HG03025 (cell line): ENCODE measurements at regions not wholly inside any gene's neighbourhood (a gene's known extent, or its start where the extent isn't known, plus 50 kb on each side); places are given as distances from the start of the nearest gene placed in this dataset.

Experiments used
- ATAC-seq: cut with Tn5 transposase; IDR thresholded peaks from one replicate; pipeline ENCODE4 v1.9.1; 2021; ENCODE audit warnings: mild to moderate bottlenecking, moderate library complexity; ENCODE audit not compliant: unreplicated experiment, low FRiP score

GRCh38 chr4:116877069-116877468, 208.3 kb downstream of the TRAM1L1 start:
- ATAC-seq = no peak

- ATAC-seq = no peak
Measured at GRCh38 chr4:116872941-116873340, 212.4 kb downstream of the TRAM1L1 start.

GRCh38 chr4:116872308-116872707, 213.1 kb downstream of the TRAM1L1 start:
- no peak for ATAC-seq

GRCh38 chr4:116870686-116871085, 214.7 kb downstream of the TRAM1L1 start:
- ATAC-seq = no peak

GRCh38 chr4:116866106-116866505, 219.3 kb downstream of the TRAM1L1 start:
- ATAC-seq = no peak

GRCh38 chr4:116862592-116862991, 222.8 kb downstream of the TRAM1L1 start:
- ATAC-seq = no peak

- no peak for ATAC-seq
Measured at GRCh38 chr4:116860891-116861290, 224.5 kb downstream of the TRAM1L1 start.

- ATAC-seq = no peak
Measured at GRCh38 chr4:116849620-116850019, 235.8 kb downstream of the TRAM1L1 start.

- ATAC-seq = no peak
Measured at GRCh38 chr4:116847616-116848015, 237.8 kb downstream of the TRAM1L1 start.

- no peak for ATAC-seq
Measured at GRCh38 chr4:116839826-116840225, 245.6 kb downstream of the TRAM1L1 start.

GRCh38 chr4:116838609-116839008, 246.8 kb downstream of the TRAM1L1 start:
- ATAC-seq = no peak

- ATAC-seq = no peak
Measured at GRCh38 chr4:116829187-116829586, 256.2 kb downstream of the TRAM1L1 start.

- no peak for ATAC-seq
Measured at GRCh38 chr4:116824172-116824571, 261.2 kb downstream of the TRAM1L1 start.

GRCh38 chr4:116811730-116812129, 273.6 kb downstream of the TRAM1L1 start:
- no peak for ATAC-seq

- no peak for ATAC-seq
Measured at GRCh38 chr4:116796022-116796421, 289.4 kb downstream of the TRAM1L1 start.

GRCh38 chr4:116788723-116789122, 296.7 kb downstream of the TRAM1L1 start:
- ATAC-seq = no peak

GRCh38 chr4:116755051-116755450, 330.3 kb downstream of the TRAM1L1 start:
- ATAC-seq = no peak

GRCh38 chr4:116752027-116752426, 333.3 kb downstream of the TRAM1L1 start:
- ATAC-seq = no peak

- no peak for ATAC-seq
Measured at GRCh38 chr4:116736756-116737155, 348.6 kb downstream of the TRAM1L1 start.

- no peak for ATAC-seq
Measured at GRCh38 chr4:116734178-116734577, 351.2 kb downstream of the TRAM1L1 start.

GRCh38 chr4:116733370-116733769, 352.0 kb downstream of the TRAM1L1 start:
- ATAC-seq = no peak

GRCh38 chr4:116726523-116726922, 358.9 kb downstream of the TRAM1L1 start:
- no peak for ATAC-seq

GRCh38 chr4:116724249-116724648, 361.1 kb downstream of the TRAM1L1 start:
- peak; percentile 98 for ATAC-seq
